Fibroblast of lung (primary cell): ENCODE measurements at regions not wholly inside any gene's neighbourhood (a gene's known extent, or its start where the extent isn't known, plus 50 kb on each side); places are given as distances from the start of the nearest gene placed in this dataset.

Experiments used
- EZH2 ChIP-seq: IDR thresholded peaks from 2 replicates; pipeline ENCODE4 v1.5.1; 2012; ENCODE audit warnings: low read length, control low read depth, mild to moderate bottlenecking; ENCODE audit errors: missing control alignments
- TF ChIP-seq, protein P1 (sequence below), 2 donors: IDR thresholded peaks in 1 of 2; conservative IDR thresholded peaks in 1 of 2; 1 replicate in 1 of 2; 2 replicates in 1 of 2; pipeline ENCODE4 v1.5.1; 2011 to 2012; ENCODE audit warnings: low read length in 2 of 2, control low read depth in 1 of 2, inconsistent platforms in 1 of 2, low read depth in 1 of 2, mild to moderate bottlenecking in 1 of 2

DNA sequence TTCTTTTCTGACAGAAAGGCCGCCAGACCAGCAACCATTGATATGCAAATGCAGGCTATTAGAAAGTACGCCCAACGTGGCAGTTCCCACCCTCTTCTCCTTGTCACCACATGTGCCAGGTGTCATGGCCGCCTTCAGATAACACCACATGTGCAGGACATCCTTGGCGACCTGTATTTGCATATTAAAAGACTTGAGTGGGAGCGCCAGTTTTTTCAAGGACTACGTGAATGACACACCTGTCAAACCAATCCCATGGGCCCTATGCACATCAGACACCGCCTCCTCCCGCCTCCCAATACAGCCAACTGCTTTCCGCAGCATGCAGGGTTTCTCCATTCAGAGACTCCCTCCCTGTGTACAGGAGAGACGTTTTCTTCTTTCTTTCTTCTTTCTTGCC is 318.6 kb upstream of the FAR2 start:
- TF ChIP-seq, protein P1, sequence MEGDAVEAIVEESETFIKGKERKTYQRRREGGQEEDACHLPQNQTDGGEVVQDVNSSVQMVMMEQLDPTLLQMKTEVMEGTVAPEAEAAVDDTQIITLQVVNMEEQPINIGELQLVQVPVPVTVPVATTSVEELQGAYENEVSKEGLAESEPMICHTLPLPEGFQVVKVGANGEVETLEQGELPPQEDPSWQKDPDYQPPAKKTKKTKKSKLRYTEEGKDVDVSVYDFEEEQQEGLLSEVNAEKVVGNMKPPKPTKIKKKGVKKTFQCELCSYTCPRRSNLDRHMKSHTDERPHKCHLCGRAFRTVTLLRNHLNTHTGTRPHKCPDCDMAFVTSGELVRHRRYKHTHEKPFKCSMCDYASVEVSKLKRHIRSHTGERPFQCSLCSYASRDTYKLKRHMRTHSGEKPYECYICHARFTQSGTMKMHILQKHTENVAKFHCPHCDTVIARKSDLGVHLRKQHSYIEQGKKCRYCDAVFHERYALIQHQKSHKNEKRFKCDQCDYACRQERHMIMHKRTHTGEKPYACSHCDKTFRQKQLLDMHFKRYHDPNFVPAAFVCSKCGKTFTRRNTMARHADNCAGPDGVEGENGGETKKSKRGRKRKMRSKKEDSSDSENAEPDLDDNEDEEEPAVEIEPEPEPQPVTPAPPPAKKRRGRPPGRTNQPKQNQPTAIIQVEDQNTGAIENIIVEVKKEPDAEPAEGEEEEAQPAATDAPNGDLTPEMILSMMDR (conservative IDR thresholded peaks at IDR 0.05 in 1 of 2, IDR thresholded peaks at IDR 0.05 in 1 of 2; ENCODE audit: low read depth in 1 of 2, low read length in 2 of 2): no peak
- TF ChIP-seq EZH2: no peak
